ENCODE measurements at regions not wholly inside any gene's neighbourhood (a gene's known extent, or its start where the extent isn't known, plus 50 kb on each side); places are given as distances from the start of the nearest gene placed in this dataset.

GRCh38 chr5:36406023-36406422 is 104.3 kb upstream of the RANBP3L start:
- no peak for TF ChIP-seq CTCF (IDR thresholded peaks at IDR 0.05)
- no peak for TF ChIP-seq POLR2A (IDR thresholded peaks at IDR 0.05)

Data from testis (tissue), 2 donors.